Stimulated activated CD4-positive, alpha-beta T cell treated with anti-CD3 and anti-CD28 coated beads, Interleukin-15, amount 100 ng/mL, for 1 hour (primary cell): ENCODE measurements at regions not wholly inside any gene's neighbourhood (a gene's known extent, or its start where the extent isn't known, plus 50 kb on each side); places are given as distances from the start of the nearest gene placed in this dataset.
"Not testable (repeated sequence)": the region's sequence is repeated elsewhere in the genome, so short reads cannot be mapped to it uniquely, and the experiment has no call there.

Experiments
- DNase-seq, 2 donors: peaks; one replicate each; pipeline ENCODE4 v3.0.0-alpha.2; 2020; ENCODE audit warnings: low read depth in 1 of 2, low spot score in 1 of 2

DNA sequence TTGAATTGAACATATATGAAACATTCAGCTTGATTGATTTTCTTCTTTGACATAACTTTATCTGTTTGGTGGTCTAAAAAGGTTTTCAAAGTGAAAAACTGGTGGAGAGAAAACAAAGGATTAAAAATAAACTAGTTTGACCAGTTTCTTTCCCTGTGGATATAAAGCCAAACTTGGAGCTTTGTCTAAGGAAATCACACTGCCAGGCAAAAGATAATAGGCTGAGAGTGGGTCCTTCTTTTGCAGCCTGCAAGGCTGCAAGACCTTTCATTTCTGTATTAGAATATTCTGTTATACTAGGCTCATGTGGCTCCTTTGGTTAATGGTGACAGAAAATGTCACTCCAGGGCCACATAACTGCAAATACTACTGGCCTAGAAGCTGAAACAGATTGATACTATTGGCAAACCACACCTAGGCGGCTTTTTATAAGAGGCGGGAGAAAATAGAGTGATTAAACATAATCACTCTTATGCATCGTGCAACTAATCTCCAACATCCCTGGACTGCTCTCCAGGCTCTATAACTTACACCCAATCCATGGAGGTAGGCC is 129.1 kb upstream of the ZNF462 start:
- no peak for DNase-seq

DNA sequence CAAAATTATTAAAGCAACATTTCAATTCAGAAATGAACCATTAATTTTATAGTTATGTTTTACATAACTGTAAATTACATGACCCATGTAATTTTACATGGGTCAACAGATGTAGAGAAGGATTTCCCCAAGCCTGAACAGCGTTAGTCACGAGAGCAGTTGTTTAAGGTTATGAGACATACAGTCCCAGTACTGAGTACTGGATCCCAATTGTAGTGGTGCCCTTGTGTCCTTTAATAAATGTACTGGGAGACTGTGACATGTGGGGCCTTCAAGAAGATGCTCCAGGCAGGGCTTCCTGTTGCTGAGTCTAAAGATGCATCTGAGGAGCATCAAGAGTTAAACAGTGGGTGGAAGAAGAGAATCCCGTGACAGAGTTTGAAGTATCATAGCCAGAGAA is 125.5 kb upstream of the ZNF462 start:
- no peak for DNase-seq

- no peak for DNase-seq
Measured at GRCh38 chr9:106738109-106738508, 124.9 kb upstream of the ZNF462 start.

GRCh38 chr9:106745457-106745856 is 117.5 kb upstream of the ZNF462 start:
- no peak for DNase-seq

- DNase-seq: no peak
Measured at GRCh38 chr9:106745876-106746275, 117.1 kb upstream of the ZNF462 start.

DNA sequence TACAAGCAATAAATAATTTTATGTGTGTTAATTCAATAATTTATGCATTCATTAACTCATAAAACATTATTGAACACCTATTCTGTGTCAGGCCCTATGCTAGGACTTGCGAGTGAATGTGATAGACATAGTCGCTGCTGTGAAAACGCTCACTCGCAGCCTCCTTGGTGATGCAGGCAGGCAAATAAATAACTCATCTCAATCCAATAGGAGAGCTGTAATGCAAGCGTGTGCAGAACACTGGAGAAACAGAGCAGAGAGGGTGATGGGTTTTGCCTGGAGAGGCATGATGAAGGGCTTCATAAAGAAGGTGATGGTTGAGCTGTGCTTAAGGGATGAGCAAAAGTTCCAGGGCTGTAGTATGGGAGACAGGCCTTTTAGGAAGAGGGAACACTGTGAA is 111.3 kb upstream of the ZNF462 start:
- DNase-seq: no peak

GRCh38 chr9:106752581-106752980 is 110.4 kb upstream of the ZNF462 start:
- DNase-seq: no peak

DNA sequence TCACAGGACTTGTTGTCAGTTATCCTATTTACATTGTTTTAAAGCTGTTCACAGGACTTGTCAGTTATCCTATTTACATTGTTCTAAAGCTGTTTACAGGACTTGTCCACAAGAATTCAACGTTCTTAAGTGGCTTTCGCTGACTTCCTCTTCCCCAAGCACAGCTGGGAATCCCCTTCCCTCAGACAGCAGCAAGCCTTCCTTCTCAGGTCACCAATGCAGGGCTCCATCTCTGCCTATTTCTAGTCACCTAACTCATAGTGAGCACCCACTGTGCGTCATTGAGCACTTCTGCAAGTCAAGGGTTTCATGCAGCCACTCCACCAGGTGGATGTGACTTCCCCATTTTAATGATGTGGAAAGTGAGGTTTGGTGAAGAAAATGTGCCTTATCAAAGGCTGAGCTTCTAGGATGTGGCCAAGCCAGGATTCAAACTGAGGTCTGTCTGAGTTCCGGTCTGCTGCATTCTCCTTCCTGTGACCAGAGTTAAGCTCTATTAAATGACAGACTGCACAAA is 109.8 kb upstream of the ZNF462 start:
- DNase-seq: no peak

DNA sequence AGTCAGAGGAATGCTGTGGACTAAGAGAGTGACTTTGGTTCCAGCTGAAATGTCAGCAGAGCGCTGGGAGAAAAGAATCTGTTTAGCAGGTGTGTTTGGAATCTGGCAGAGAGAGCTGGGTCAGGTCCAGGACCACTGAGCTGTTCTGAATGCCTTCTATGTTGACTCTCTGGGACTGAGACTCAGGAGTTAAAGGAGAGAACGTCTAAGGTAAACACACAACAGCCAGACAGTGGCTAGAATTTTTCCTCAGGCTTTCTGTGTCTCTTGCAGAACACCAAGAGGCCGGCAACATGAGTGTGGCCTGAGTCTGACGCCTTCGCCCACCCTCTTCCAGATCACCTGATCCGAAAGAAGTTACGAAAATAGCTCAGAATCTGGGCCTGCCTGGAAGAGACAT is 107.2 kb upstream of the ZNF462 start:
- DNase-seq: no peak

GRCh38 chr9:106757514-106757913 is 105.5 kb upstream of the ZNF462 start:
- no peak for DNase-seq

- no peak for DNase-seq
Measured at GRCh38 chr9:106758911-106759310, 104.1 kb upstream of the ZNF462 start.

GRCh38 chr9:106761493-106761892 is 101.5 kb upstream of the ZNF462 start:
- DNase-seq: no peak

GRCh38 chr9:106766616-106767015 is 96.3 kb upstream of the ZNF462 start:
- DNase-seq: no peak

- no peak for DNase-seq
Measured at GRCh38 chr9:106769331-106769730, 93.6 kb upstream of the ZNF462 start.

DNA sequence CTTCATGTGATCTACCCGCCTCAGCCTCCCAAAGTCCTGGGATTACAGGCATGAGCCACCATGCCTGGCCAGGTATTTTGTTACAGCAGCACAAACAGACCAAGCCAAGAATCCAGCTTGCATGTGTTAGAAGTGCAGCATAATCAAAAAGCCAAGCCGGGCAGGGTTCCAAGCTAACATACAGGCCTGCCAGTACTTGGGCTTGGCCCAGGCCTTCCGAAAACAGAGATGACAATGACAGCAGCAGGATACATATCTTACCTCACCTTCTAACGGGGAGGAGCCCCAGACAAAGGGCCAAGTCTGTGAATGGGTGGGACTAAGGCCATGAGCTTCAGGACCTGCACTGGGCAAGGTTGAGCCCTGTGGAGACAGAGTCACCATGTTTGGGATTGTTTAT is 91.4 kb upstream of the ZNF462 start:
- no peak for DNase-seq

GRCh38 chr9:106772523-106773290 is 90.3 kb upstream of the ZNF462 start:
- no peak for DNase-seq

- DNase-seq: no peak
Measured at GRCh38 chr9:106773750-106774149, 89.2 kb upstream of the ZNF462 start.

DNA sequence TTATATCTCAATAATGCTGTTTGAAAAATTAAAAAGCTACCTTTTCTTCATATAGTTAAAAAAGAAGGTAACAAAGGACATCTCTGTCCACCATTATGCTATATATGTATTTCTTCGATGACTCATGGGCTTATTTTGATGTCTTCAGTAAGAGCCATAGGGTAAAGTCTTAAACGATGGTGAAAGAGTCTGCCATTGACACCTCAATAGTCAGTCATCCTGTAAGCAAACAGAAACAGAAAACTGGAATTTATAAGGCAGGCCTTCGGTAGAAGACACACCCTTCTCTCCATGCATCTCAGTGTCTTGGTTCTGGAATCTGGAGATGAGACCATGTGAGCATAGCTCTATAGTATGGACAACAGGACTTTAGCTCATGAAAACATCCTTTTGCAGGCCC is 87.0 kb upstream of the ZNF462 start:
- no peak for DNase-seq

DNA sequence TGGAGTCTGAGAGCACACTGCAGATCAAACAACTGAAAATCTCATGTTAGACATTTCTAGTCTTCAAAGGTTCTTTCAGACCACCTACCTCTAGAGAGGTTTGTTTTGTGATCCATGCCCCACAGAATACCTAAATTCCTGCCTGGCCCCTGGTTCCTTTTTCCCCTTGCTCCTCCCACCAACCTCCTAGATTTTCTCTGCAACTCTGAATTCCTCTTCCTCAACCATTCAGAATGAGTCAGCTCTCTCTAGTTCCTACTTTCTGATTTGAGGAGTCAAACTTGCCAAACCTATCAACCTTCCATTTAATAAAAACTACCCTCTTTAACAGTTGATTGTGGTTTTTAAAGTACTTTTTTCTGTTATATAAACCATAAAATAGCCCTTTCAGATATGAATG is 83.2 kb upstream of the ZNF462 start:
- DNase-seq: no peak

GRCh38 chr9:106783121-106783520 is 79.8 kb upstream of the ZNF462 start:
- DNase-seq: no peak

DNA sequence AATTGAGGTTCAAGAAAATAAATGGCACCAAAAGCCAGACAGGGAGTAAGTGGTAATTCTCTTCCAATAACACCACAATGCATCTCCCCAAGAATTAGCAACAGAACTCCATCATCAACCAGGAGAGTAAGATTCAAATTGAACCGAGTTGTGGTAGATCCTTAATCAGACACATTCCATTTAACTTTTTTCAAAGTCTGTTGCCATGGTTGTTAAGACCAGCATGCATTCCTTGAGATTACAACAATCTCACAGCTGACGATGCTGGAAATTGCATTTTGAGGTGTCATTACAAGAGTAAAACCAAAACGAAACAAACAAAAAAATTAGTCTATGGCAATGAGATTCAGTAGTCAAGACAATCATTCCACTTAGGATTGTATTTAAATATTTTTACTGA is 78.9 kb upstream of the ZNF462 start:
- no peak for DNase-seq

- no peak for DNase-seq
Measured at GRCh38 chr9:106785200-106785599, 77.8 kb upstream of the ZNF462 start.

GRCh38 chr9:106788021-106788420 is 74.9 kb upstream of the ZNF462 start:
- DNase-seq: not testable (repeated sequence)
